Thoracic aorta (tissue), 2 donors: ENCODE measurements at regions not wholly inside any gene's neighbourhood (a gene's known extent, or its start where the extent isn't known, plus 50 kb on each side); places are given as distances from the start of the nearest gene placed in this dataset.

ENCODE experiments used
- ATAC-seq: fragments of 150-250 bp; one replicate; pipeline ENCODE4 v1.8.0; 2017; ENCODE audit warnings: low read depth; ENCODE audit not compliant: insufficient number of reproducible peaks, low FRiP score
- DNase-seq: peaks from one replicate; pipeline ENCODE4 v3.0.0-alpha.2; 2020; ENCODE audit warnings: low spot score
- H3K27ac ChIP-seq, 2 donors: fragments of 200-600 bp; sonication (generic); 1 replicate in 1 of 2; 2 replicates in 1 of 2; pipeline ENCODE4 v1.5.1; 2016; ENCODE audit warnings: mild to moderate bottlenecking in 2 of 2, moderate library complexity in 2 of 2
- H3K27me3 ChIP-seq: fragments of 200-600 bp; sonication (generic); replicated peaks from 2 replicates; pipeline ENCODE4 v1.6.0; 2016; ENCODE audit warnings: mild to moderate bottlenecking; ENCODE audit not compliant: insufficient read depth
- H3K36me3 ChIP-seq: fragments of 200-600 bp; sonication (generic); one replicate; pipeline ENCODE4 v1.5.1; 2016
- H3K4me1 ChIP-seq, 2 donors: fragments of 200-600 bp; sonication (generic); 1 replicate in 1 of 2; 2 replicates in 1 of 2; pipeline versions ENCODE4 v1.5.1 to v1.6.0; 2016; ENCODE audit warnings: low read depth in 2 of 2, mild to moderate bottlenecking in 1 of 2; ENCODE audit not compliant: control insufficient read depth in 1 of 2
- H3K4me3 ChIP-seq: fragments of 200-600 bp; sonication (generic); 2 replicates; pipeline ENCODE4 v1.5.1; 2016; ENCODE audit warnings: mild to moderate bottlenecking
- H3K9me3 ChIP-seq: fragments of 200-600 bp; sonication (generic); 2 replicates; pipeline ENCODE4 v1.5.1; 2016
- CTCF ChIP-seq: fragments of 200-600 bp; sonication (generic); IDR thresholded peaks from one replicate; pipeline ENCODE4 v1.5.1; 2019; ENCODE audit warnings: antibody characterized with exemption

- no peak overlapping the region for H3K4me3 ChIP-seq
- DNase-seq: no peak
- no peaks in the 10 kb centered on the region for H3K4me1 ChIP-seq
- TF ChIP-seq CTCF: no peak
- no peaks in the 10 kb centered on the region for H3K36me3 ChIP-seq
- ATAC-seq: no peak
- no peaks in the 10 kb centered on the region for H3K9me3 ChIP-seq
- no peaks in the 10 kb centered on the region for H3K27me3 ChIP-seq
- no peak overlapping the region for H3K27ac ChIP-seq
These were observed 165.1 kb upstream of the NDUFV2 start for GRCh38 chr18:8937160-8938094.

- Histone ChIP-seq H3K36me3 (no peaks in the 10 kb centered on the region), H3K4me1 (no peaks in the 10 kb centered on the region), H3K27ac (no peak overlapping the region), H3K9me3 (no peaks in the 10 kb centered on the region), H3K4me3 (no peak overlapping the region), H3K27me3 (no peaks in the 10 kb centered on the region)
- DNase-seq (no peak), ATAC-seq (no peak)
- no peak for TF ChIP-seq CTCF
These were observed 163.7 kb upstream of the NDUFV2 start for GRCh38 chr18:8938817-8939216.

GRCh38 chr18:8942021-8942908 lies 160.2 kb upstream of the NDUFV2 start:
- no peaks in the 10 kb centered on the region for H3K27me3 ChIP-seq
- TF ChIP-seq CTCF: no peak
- H3K4me1 ChIP-seq: no peaks in the 10 kb centered on the region
- no peak overlapping the region for H3K4me3 ChIP-seq
- H3K27ac ChIP-seq: no peak overlapping the region
- no peak for DNase-seq
- H3K9me3 ChIP-seq: peaks cover 2% of the 10 kb centered on the region
- H3K36me3 ChIP-seq: no peaks in the 10 kb centered on the region
- no peak for ATAC-seq

- no peak overlapping the region for H3K4me3 ChIP-seq
- no peaks in the 10 kb centered on the region for H3K4me1 ChIP-seq
- no peak overlapping the region for H3K27ac ChIP-seq
- H3K9me3 ChIP-seq: peaks cover 2% of the 10 kb centered on the region
- DNase-seq (no peak), ATAC-seq (no peak)
- H3K36me3 ChIP-seq: no peaks in the 10 kb centered on the region
- no peaks in the 10 kb centered on the region for H3K27me3 ChIP-seq
- no peak for TF ChIP-seq CTCF
These were observed 159.5 kb upstream of the NDUFV2 start for GRCh38 chr18:8942909-8943545.
